HepG2 (cell line): ENCODE measurements at regions not wholly inside any gene's neighbourhood (a gene's known extent, or its start where the extent isn't known, plus 50 kb on each side); places are given as distances from the start of the nearest gene placed in this dataset.
"Not testable (repeated sequence)": the region's sequence is repeated elsewhere in the genome, so short reads cannot be mapped to it uniquely, and the experiment has no call there.

Source experiments
- ATAC-seq: fragments of 200-7000 bp; cut with Tn5 transposase; 3 replicates; pipeline ENCODE4 v1.9.1; 2020; ENCODE audit warnings: mild to moderate bottlenecking, moderate library complexity
- BruUV-seq: library from RNA; stranded (reverse); fragments of 400-500 nt; replicated peaks from 2 replicates; lab custom pipeline; 2021; lab: Mats Ljungman, UMichigan
- CTCF ChIA-PET: fragments of 300-600 bp; formaldehyde crosslinking; extraction: SDS; loops from one replicate; lab custom pipeline; 2021; ENCODE audit warnings: low total read pairs, inconsistent platforms, low intra/inter-chr PET ratio; lab: Yijun Ruan, JAX
- POLR2A ChIA-PET: fragments of 350-600 bp; sonication (Branson Sonifier 250); formaldehyde crosslinking; loops from one replicate; lab custom pipeline; 2020; ENCODE audit warnings: antibody characterized with exemption, inconsistent platforms; lab: Yijun Ruan, JAX
- DNase-seq: peaks from one replicate; pipeline ENCODE4 v3.0.0-alpha.2; 2015; ENCODE audit warnings: low spot score
- FAIRE-seq: peaks from 3 replicates; lab custom pipeline; 2011; peaks lifted over from hg19 to GRCh38; lab: Jason Lieb, UNC
- H2AFZ ChIP-seq: one replicate; pipeline ENCODE4 v1.6.1; 2011; ENCODE audit warnings: low read length, inconsistent platforms
- H3K27ac ChIP-seq: fragments of 300-600 bp; 3 replicates; pipeline ENCODE4 v1.8.0; 2011; ENCODE audit warnings: mixed run types, mild to moderate bottlenecking, mixed read lengths, low read length, inconsistent platforms; ENCODE audit not compliant: insufficient read depth; ENCODE audit errors: extremely low read length
- H3K27me3 ChIP-seq, 2 experiments: fragments of 200-600 bp in 1 of 2; 2 replicates in 1 of 2; 3 replicates in 1 of 2; pipeline versions ENCODE4 v1.6.0 to v1.8.0; 2011; ENCODE audit warnings: low read length in 2 of 2, mild to moderate bottlenecking in 2 of 2, moderate library complexity in 2 of 2, inconsistent platforms in 1 of 2; ENCODE audit not compliant: insufficient read depth in 2 of 2, control insufficient read depth in 1 of 2
- H3K36me3 ChIP-seq, 2 experiments: fragments of 200-600 bp in 1 of 2; replicated peaks in 1 of 2; 2 replicates in 1 of 2; 3 replicates in 1 of 2; pipeline versions ENCODE4 v1.5.1 to v1.8.0; 2011; ENCODE audit warnings: low read length in 2 of 2, inconsistent platforms in 1 of 2; ENCODE audit not compliant: insufficient read depth in 2 of 2, control insufficient read depth in 1 of 2
- H3K4me1 ChIP-seq: 2 replicates; pipeline ENCODE4 v1.5.1; 2012; ENCODE audit warnings: low read length, inconsistent platforms; ENCODE audit not compliant: insufficient read depth
- H3K4me2 ChIP-seq: 2 replicates; pipeline ENCODE4 v1.6.0; 2011; ENCODE audit warnings: low read depth, low read length, inconsistent platforms
- H3K4me3 ChIP-seq, 3 experiments: fragments of 200-600 bp in 1 of 3; sonication (generic), shearing (Covaris generic) in 1 of 3; replicated peaks in 1 of 3; 2 replicates each; pipeline ENCODE4 v1.5.1; 2011 to 2016; ENCODE audit warnings: low read length in 3 of 3, inconsistent platforms in 2 of 3, low read depth in 2 of 3, mild to moderate bottlenecking in 2 of 3, control low read depth in 1 of 3, mixed read lengths in 1 of 3; ENCODE audit not compliant: insufficient read depth in 1 of 3
- H3K79me2 ChIP-seq: one replicate; pipeline ENCODE4 v1.6.1; 2011; ENCODE audit warnings: low read length, inconsistent platforms; ENCODE audit not compliant: insufficient read depth
- H3K9ac ChIP-seq: 2 replicates; pipeline ENCODE4 v1.6.0; 2011; ENCODE audit warnings: mild to moderate bottlenecking, low read depth, low read length, inconsistent platforms; ENCODE audit not compliant: insufficient read depth
- H3K9me3 ChIP-seq: 2 replicates; pipeline ENCODE4 v1.5.1; 2012; ENCODE audit warnings: mild to moderate bottlenecking, low read length
- H4K20me1 ChIP-seq: 2 replicates; pipeline ENCODE4 v1.6.0; 2011; ENCODE audit warnings: inconsistent platforms, mild to moderate bottlenecking, low read length, moderate library complexity; ENCODE audit not compliant: insufficient read depth
- HMGA1 ChIP-seq: sonication (generic); formaldehyde crosslinking; conservative IDR thresholded peaks from 2 replicates; pipeline ENCODE4 v1.4.0; 2020; ENCODE audit warnings: missing genetic modification reagents
- HNRNPL ChIP-seq: fragments of 200-400 bp; formaldehyde crosslinking; IDR thresholded peaks from 2 replicates; pipeline ENCODE4 v1.6.1; 2017; ENCODE audit warnings: mild to moderate bottlenecking, low read depth, low read length
- KDM5A ChIP-seq: fragments of 200-600 bp; sonication (generic); IDR thresholded peaks from 2 replicates; pipeline ENCODE4 v1.7.0; 2018; ENCODE audit warnings: antibody characterized with exemption, mild to moderate bottlenecking, low read length, borderline replicate concordance
- LBX2 ChIP-seq: sonication (generic); formaldehyde crosslinking; IDR thresholded peaks from 2 replicates; pipeline ENCODE4 v1.5.0; 2020; ENCODE audit warnings: missing genetic modification reagents, mild to moderate bottlenecking, borderline replicate concordance
- MIER2 ChIP-seq: IDR thresholded peaks from 2 replicates; pipeline ENCODE4 v1.6.1; 2016; ENCODE audit warnings: missing biosample characterization, missing genetic modification reagents
- MYPOP ChIP-seq: sonication (generic); formaldehyde crosslinking; IDR thresholded peaks from 2 replicates; pipeline ENCODE4 v1.8.1; 2023; ENCODE audit warnings: mild to moderate bottlenecking, moderate library complexity, missing genetic modification reagents
- PHB2 ChIP-seq: fragments of 450-650 bp; IDR thresholded peaks from 2 replicates; pipeline ENCODE4 v1.6.1; 2018; ENCODE audit not compliant: partially characterized antibody
- SMC3 ChIP-seq: IDR thresholded peaks from 2 replicates; pipeline ENCODE4 v1.6.1; 2011; ENCODE audit warnings: low read length, improper control_type of control experiment
- TCF7L2 ChIP-seq: IDR thresholded peaks from 2 replicates; pipeline ENCODE4 v1.6.1; 2011; ENCODE audit warnings: mild to moderate bottlenecking, low read depth, low read length, moderate library complexity
- ZBTB1 ChIP-seq: sonication (generic); formaldehyde crosslinking; IDR thresholded peaks from 2 replicates; pipeline ENCODE4 v1.4.0; 2020; ENCODE audit warnings: missing genetic modification reagents, borderline replicate concordance
- ZMAT3 ChIP-seq: sonication (generic); formaldehyde crosslinking; conservative IDR thresholded peaks from 2 replicates; pipeline ENCODE4 v1.7.0; 2021; ENCODE audit warnings: missing genetic modification reagents
- ZNF296 ChIP-seq: sonication (generic); formaldehyde crosslinking; conservative IDR thresholded peaks from 2 replicates; pipeline ENCODE4 v1.5.0; 2020; ENCODE audit warnings: mild to moderate bottlenecking, missing genetic modification reagents
- ZNF33B ChIP-seq: sonication (generic); formaldehyde crosslinking; IDR thresholded peaks from 2 replicates; pipeline ENCODE4 v1.5.1; 2020; ENCODE audit warnings: mild to moderate bottlenecking, missing genetic modification reagents
- ZNF484 ChIP-seq: sonication (generic); formaldehyde crosslinking; IDR thresholded peaks from 2 replicates; pipeline ENCODE4 v1.5.1; 2020; ENCODE audit warnings: mild to moderate bottlenecking, low read depth, missing genetic modification reagents, borderline replicate concordance
- ZNF781 ChIP-seq: sonication (generic); formaldehyde crosslinking; IDR thresholded peaks from 2 replicates; pipeline ENCODE4 v1.5.1; 2020; ENCODE audit warnings: borderline replicate concordance, mild to moderate bottlenecking, missing genetic modification reagents; ENCODE audit errors: not compliant biosample characterization
- WGBS: methylation state at CpG from one replicate; pipeline ENCODE4 v1.1.6; 2017; ENCODE audit warnings: low lambda C conversion rate; 5-methylcytosine and 5-hydroxymethylcytosine counted together
- in situ Hi-C: cut with HindIII; loops from 2 replicates; pipeline ENCODE4 v1.10.0; 2017; ENCODE audit warnings: low pct_unique_long_range_greater_than_20kb; ENCODE audit not compliant: extremely low pct_ligation_motif_present
- intact Hi-C: fragments of 100-400 bp; cut with micrococcal nuclease; formaldehyde crosslinking; loops from one replicate; pipeline ENCODE4 v1.10.0; 2022; ENCODE audit not compliant: unreplicated experiment

DNA sequence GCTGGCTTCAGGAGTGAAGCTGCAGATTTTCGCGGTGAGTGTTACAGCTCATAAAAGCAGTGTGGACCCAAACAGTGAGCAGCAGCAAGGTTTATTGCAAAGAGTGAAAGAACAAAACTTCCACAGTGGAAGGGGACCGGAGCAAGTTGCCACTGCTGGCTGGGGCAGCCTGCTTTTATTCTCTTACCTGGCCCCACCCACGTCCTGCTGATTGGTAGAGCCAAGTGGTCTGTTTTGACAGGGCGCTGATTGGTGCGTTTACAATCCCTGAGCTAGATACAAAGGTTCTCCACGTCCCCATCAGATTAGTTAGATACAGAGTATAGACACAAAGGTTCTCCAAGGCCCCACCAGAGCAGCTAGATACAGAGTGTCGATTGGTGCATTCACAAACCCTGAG, 102.1 kb downstream of the SLC16A1 start:
- in situ Hi-C loops, H2AFZ ChIP-seq, H3K27ac ChIP-seq, intact Hi-C loops, FAIRE-seq, H3K9me3 ChIP-seq, H3K9ac ChIP-seq, DNase-seq, H3K4me3 ChIP-seq, H3K27me3 ChIP-seq, ATAC-seq, CTCF ChIA-PET, H3K4me1 ChIP-seq, H3K4me2 ChIP-seq, H3K79me2 ChIP-seq, H4K20me1 ChIP-seq, BruUV-seq, POLR2A ChIA-PET, H3K36me3 ChIP-seq: not testable (repeated sequence)
- WGBS = 55% methylated on average over 8 of the region's 8 CpGs

GRCh38 chr1:112852934-112853333, 103.1 kb downstream of the SLC16A1 start:
- ChIA-PET CTCF (no interaction called here), POLR2A (no interaction called here)
- H4K20me1 ChIP-seq = no peaks in the 10 kb centered on the region
- intact Hi-C loops = no loop called here
- in situ Hi-C loops = no loop called here
- WGBS = 62% methylated on average over 2 of the region's 2 CpGs
- peaks cover 2 to 6% of the 10 kb centered on the region in 2 experiments; a peak in 3 of 5 replicates for H3K27me3 ChIP-seq
- H3K36me3 ChIP-seq = no peaks in the 10 kb centered on the region
- BruUV-seq = no TSS peak
- H3K4me1 ChIP-seq = no peaks in the 10 kb centered on the region
- FAIRE-seq (no peak), DNase-seq (no peak), ATAC-seq (no peak)
- no peak overlapping the region for H3K4me3 ChIP-seq
- H3K27ac ChIP-seq = no peak overlapping the region
- no peaks in the 10 kb centered on the region for H3K79me2 ChIP-seq
- H3K9me3 ChIP-seq = no peaks in the 10 kb centered on the region
- TF ChIP-seq ZNF781 (CRISPR knock-in tag) (no peak), KDM5A (no peak), ZNF296 (CRISPR knock-in tag) (no peak), HMGA1 (CRISPR knock-in tag) (no peak), ZMAT3 (CRISPR knock-in tag) (no peak), HNRNPL (no peak), SMC3 (no peak), LBX2 (no peak), PHB2 (no peak), MIER2 (no peak), ZNF33B (CRISPR knock-in tag) (no peak), ZNF484 (no peak), ZBTB1 (CRISPR knock-in tag) (no peak), MYPOP (no peak), TCF7L2 (no peak)
- H3K4me2 ChIP-seq = no peak overlapping the region
- no peak overlapping the region for H2AFZ ChIP-seq
- H3K9ac ChIP-seq = no peak overlapping the region
